ENCODE measurements at regions not wholly inside any gene's neighbourhood (a gene's known extent, or its start where the extent isn't known, plus 50 kb on each side); places are given as distances from the start of the nearest gene placed in this dataset.

- no peak for DNase-seq (ENCODE audit: low read depth)
- H3K4me3 ChIP-seq (ENCODE audit: low read depth, low read length), result peak overlapping the region; percentile 39
- no peak for TF ChIP-seq CTCF (IDR thresholded peaks at IDR 0.05; ENCODE audit: control insufficient read depth, extremely low read depth, insufficient read depth)
These were observed 124.4 kb upstream of the PRMT8 start for GRCh38 chr12:3366451-3367110.

GRCh38 chr12:3367750-3368444, 123.1 kb upstream of the PRMT8 start:
- no peak for TF ChIP-seq CTCF (IDR thresholded peaks at IDR 0.05; ENCODE audit: control insufficient read depth, extremely low read depth, insufficient read depth)
- no peak for DNase-seq (ENCODE audit: low read depth)
- no peak overlapping the region for H3K4me3 ChIP-seq (ENCODE audit: low read depth, low read length)

- H3K4me3 ChIP-seq (ENCODE audit: low read depth, low read length), result no peak overlapping the region
- TF ChIP-seq CTCF (IDR thresholded peaks at IDR 0.05; ENCODE audit: control insufficient read depth, extremely low read depth, insufficient read depth), result no peak
- DNase-seq (ENCODE audit: low read depth), result peak; percentile 78
These were observed 120.0 kb upstream of the PRMT8 start for GRCh38 chr12:3371018-3371417.

GRCh38 chr12:3375326-3375725, 115.7 kb upstream of the PRMT8 start:
- DNase-seq (ENCODE audit: low read depth), result no peak
- TF ChIP-seq CTCF (IDR thresholded peaks at IDR 0.05; ENCODE audit: control insufficient read depth, extremely low read depth, insufficient read depth), result no peak
- no peak overlapping the region for H3K4me3 ChIP-seq (ENCODE audit: low read depth, low read length)

- no peak for DNase-seq (ENCODE audit: low read depth)
- TF ChIP-seq CTCF (IDR thresholded peaks at IDR 0.05; ENCODE audit: control insufficient read depth, extremely low read depth, insufficient read depth), result no peak
- H3K4me3 ChIP-seq (ENCODE audit: low read depth, low read length), result no peak overlapping the region
These were observed 114.1 kb upstream of the PRMT8 start for GRCh38 chr12:3376779-3377455.

- no peak for TF ChIP-seq CTCF (IDR thresholded peaks at IDR 0.05; ENCODE audit: control insufficient read depth, extremely low read depth, insufficient read depth)
- DNase-seq (ENCODE audit: low read depth), result no peak
- no peak overlapping the region for H3K4me3 ChIP-seq (ENCODE audit: low read depth, low read length)
These were observed 112.3 kb upstream of the PRMT8 start for GRCh38 chr12:3378655-3379054.

Measured in LNCaP clone FGC (cell line).